SK-MEL-5 (cell line): ENCODE measurements at regions not wholly inside any gene's neighbourhood (a gene's known extent, or its start where the extent isn't known, plus 50 kb on each side); places are given as distances from the start of the nearest gene placed in this dataset.
"Not testable (repeated sequence)": the region's sequence is repeated elsewhere in the genome, so short reads cannot be mapped to it uniquely, and the experiment has no call there.

Experiments used
- DNase-seq: peaks from one replicate; pipeline ENCODE4 v3.0.0-alpha.2; 2016; ENCODE audit warnings: low read depth, low spot score
- in situ Hi-C: cut with HindIII; loops from 2 replicates; pipeline ENCODE4 v1.10.0; 2016; ENCODE audit warnings: low sequenced_read_pairs, high pct_unique_total_duplicates, low pct_unique_long_range_greater_than_20kb
- small RNA-seq, 2 experiments: library from RNA; depleted of rRNA; stranded (forward); fragments of <200 nt; gene quantifications; one replicate each; pipeline ENCODE3, GENCODE V24; 2014

GRCh38 chr10:29702273-29703164 is 67.7 kb upstream of the SVIL start:
- DNase-seq: no peak
- in situ Hi-C loops: no loop called here

DNA sequence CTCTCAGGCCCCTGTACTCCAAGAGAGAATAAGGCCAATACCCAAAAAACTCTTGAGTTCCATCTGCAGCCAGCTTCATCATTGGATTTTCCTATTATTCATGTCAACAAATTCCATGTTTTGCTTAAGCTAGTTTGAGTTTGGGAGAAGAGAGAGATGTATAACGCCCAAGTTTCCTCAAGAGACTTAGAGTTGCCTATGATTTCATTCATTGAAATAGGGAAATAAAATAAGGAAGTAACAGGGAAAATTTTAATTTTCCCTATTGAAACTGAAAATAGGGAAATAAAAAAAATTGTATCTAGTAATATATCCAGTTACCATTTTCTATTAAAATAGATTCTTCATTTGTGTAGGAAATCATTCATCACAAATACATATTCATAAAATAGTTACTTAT is 66.5 kb upstream of the SVIL start:
- in situ Hi-C loops: no loop called here
- DNase-seq: no peak

- DNase-seq: no peak
- in situ Hi-C loops: no loop called here
Observed at GRCh38 chr10:29699621-29700020, 64.8 kb upstream of the SVIL start.

GRCh38 chr10:29698773-29699490 is 64.2 kb upstream of the SVIL start:
- no peak for DNase-seq
- in situ Hi-C loops: no loop called here

GRCh38 chr10:29696581-29696980 is 61.8 kb upstream of the SVIL start:
- in situ Hi-C loops, DNase-seq: not testable (repeated sequence)

DNA sequence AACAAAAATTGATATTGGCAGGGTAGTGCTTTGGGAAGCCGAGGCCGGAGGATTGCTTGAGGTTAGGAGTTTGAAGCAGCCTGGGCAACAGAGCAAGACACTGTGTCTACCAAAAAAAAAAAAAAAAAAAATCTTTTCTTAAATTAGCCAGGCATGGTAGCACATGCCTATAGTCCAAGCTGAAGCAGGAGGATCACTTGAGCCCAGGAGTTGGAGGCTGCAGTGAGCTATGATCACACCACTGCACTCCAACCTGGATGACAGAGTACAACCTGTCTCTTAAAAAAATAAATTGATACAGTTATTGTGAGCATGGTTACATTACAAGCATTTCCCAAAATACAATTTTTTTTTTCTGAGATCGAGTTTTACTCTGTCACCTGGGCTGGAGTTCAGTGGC is 59.4 kb upstream of the SVIL start:
- DNase-seq: no peak
- in situ Hi-C loops: no loop called here

DNA sequence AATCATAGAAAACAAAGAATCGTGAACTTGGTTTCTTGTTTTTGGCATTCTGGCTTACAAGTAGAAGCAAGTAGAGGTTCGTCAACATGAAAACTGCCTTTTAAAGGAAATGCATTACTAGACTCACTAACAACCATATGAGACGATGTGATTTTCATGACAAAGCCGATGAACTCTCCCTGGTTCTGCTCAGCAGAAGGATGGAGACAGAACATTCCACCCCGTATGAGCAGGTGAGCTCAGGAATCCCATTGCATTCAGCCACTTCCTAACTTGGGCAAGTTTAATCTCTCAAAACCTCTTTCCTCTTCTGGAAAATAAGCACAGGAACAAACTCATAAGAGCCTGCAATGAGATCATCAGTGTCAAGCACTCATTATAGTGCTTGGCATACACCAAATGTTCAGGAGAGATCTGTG is 57.4 kb upstream of the SVIL start:
- in situ Hi-C loops: no loop called here
- DNase-seq: no peak

GRCh38 chr10:29691564-29692072 is 56.8 kb upstream of the SVIL start:
- no peak for DNase-seq
- in situ Hi-C loops: no loop called here

GRCh38 chr10:29689001-29689400 is 54.2 kb upstream of the SVIL start:
- in situ Hi-C loops: no loop called here
- no peak for DNase-seq

GRCh38 chr10:29688230-29688661 is 53.5 kb upstream of the SVIL start:
- no peak for DNase-seq
- in situ Hi-C loops: no loop called here

GRCh38 chr10:29687421-29688164 is 52.8 kb upstream of the SVIL start:
- no peak for DNase-seq
- in situ Hi-C loops: no loop called here

DNA sequence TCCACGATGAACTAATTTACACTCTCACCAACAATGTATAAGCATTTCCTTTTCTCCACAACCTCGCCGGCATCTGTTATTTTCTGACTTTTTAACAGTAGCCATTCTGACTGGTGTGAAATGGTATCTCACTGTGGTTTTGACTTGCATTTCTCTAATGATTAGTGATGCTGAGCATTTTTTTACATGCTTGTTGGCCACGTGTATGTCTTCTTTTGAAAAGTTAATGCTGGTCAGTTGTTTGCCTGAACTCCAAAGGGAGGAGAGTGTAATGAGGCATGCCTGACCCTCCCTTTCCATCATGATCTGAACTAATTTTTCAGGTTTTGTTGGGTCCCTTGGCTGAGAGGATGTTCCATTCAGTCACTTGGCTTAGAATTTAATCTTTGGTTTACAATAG is 50.7 kb upstream of the SVIL start:
- in situ Hi-C loops: no loop called here
- DNase-seq: no peak

Small RNA genes lying in the stretch of these regions (small RNA-seq; reads per million reads assigned to genes)
- gene CKS1BP2: 0 reads per million in 2 experiments
- gene RNU6-908P: 0 reads per million in 2 experiments
